ENCODE measurements at regions not wholly inside any gene's neighbourhood (a gene's known extent, or its start where the extent isn't known, plus 50 kb on each side); places are given as distances from the start of the nearest gene placed in this dataset.

DNA sequence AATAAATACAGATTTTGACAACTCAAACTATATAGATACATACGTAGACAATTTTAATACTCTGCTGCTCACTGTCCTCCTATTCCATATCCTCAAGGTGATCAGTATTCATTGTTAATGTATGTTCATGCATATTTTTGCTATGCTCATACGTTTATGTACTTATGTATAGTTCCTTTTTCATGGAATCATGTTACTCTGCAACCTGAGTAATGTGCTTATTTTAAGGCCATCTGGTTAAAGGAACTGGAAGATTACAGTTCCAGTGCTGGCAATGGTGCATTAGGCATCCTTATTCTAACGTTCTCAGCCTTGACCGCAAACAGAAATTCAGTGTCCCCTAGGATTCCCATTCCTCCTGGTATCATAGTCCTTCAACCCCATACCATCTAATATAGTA is 385.0 kb upstream of the TNP1 start:
- no peaks in the 10 kb centered on the region for H3K9me3 ChIP-seq
- peaks cover 0 to 28% (median 21%) of the 10 kb centered on the region in 9 donors for H3K4me1 ChIP-seq
- no peak for TF ChIP-seq CTCF (IDR thresholded peaks at IDR 0.05)
- no peak overlapping the region for H3K27ac ChIP-seq
- H3K27me3 ChIP-seq: peaks cover 0 to 78% (median 0%) of the 10 kb centered on the region in 7 donors
- DNase-seq: no peak
- H3K4me3 ChIP-seq: no peak overlapping the region
- H3K36me3 ChIP-seq: no peaks in the 10 kb centered on the region
- 89 to 93% methylated on average over 4 of the region's 4 CpGs for WGBS, 2 donors
- ATAC-seq: no peak
- intact Hi-C loops (cut with DNase I): no loop called here

- Histone ChIP-seq H3K27ac (no peak overlapping the region), H3K9me3 (no peaks in the 10 kb centered on the region), H3K27me3 (peaks cover 0 to 67% (median 0%) of the 10 kb centered on the region in 7 donors), H3K36me3 (no peaks in the 10 kb centered on the region), H3K4me3 (no peak overlapping the region), H3K4me1 (peaks cover 0 to 10% (median 6%) of the 10 kb centered on the region in 9 donors)
- WGBS, 2 donors: 97 to 98% methylated on average over 3 of the region's 3 CpGs
- ATAC-seq (no peak), DNase-seq (no peak)
- TF ChIP-seq CTCF (IDR thresholded peaks at IDR 0.05): no peak
- intact Hi-C loops (cut with DNase I): no loop called here
These were observed 383.1 kb upstream of the TNP1 start for GRCh38 chr2:217242947-217243346.

DNA sequence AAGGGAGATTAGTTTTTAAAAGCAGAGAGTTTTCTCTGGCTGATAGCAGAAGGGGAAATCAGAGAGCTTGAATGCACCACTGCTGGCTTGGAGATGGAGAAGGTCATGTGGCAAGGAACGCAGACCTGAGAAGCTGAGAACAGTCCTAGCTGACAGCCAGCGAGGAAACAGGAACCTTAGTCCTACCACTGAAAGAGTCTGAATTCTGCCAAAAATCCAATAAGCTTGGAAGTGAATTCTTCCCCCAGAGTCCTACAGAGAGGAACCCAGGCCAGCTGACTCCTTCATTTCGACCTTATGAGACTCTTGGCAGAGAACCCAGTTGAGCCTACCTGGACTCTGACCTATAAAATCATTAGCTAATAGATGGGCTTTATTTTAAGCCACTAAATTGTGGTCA is 371.9 kb upstream of the TNP1 start:
- WGBS, 2 donors: 59 to 71% methylated on average over 3 of the region's 3 CpGs
- Histone ChIP-seq H3K36me3 (no peaks in the 10 kb centered on the region), H3K27ac (no peak overlapping the region), H3K27me3 (peaks cover 0 to 90% (median 0%) of the 10 kb centered on the region in 7 donors), H3K4me3 (no peak overlapping the region), H3K4me1 (peaks cover 0 to 7% (median 0%) of the 10 kb centered on the region in 9 donors), H3K9me3 (peaks cover 0 to 5% (median 0%) of the 10 kb centered on the region in 11 donors)
- no peak for ATAC-seq
- no peak for DNase-seq
- TF ChIP-seq CTCF (IDR thresholded peaks at IDR 0.05): no peak
- intact Hi-C loops (cut with DNase I): no loop called here

- DNase-seq (no peak), ATAC-seq (no peak)
- H3K4me3 ChIP-seq: no peak overlapping the region
- H3K4me1 ChIP-seq: peaks cover 0 to 7% (median 0%) of the 10 kb centered on the region in 9 donors
- H3K36me3 ChIP-seq: no peaks in the 10 kb centered on the region
- H3K9me3 ChIP-seq: no peaks in the 10 kb centered on the region
- peaks cover 0 to 89% (median 0%) of the 10 kb centered on the region in 7 donors for H3K27me3 ChIP-seq
- H3K27ac ChIP-seq: no peak overlapping the region
- 54 to 69% methylated on average over 1 of the region's 1 CpG for WGBS, 2 donors
- TF ChIP-seq CTCF (IDR thresholded peaks at IDR 0.05): no peak
- intact Hi-C loops (cut with DNase I): no loop called here
These were observed 371.3 kb upstream of the TNP1 start for GRCh38 chr2:217231212-217231611.
